Pons (tissue), 1 donor: ENCODE measurements at regions not wholly inside any gene's neighbourhood (a gene's known extent, or its start where the extent isn't known, plus 50 kb on each side); places are given as distances from the start of the nearest gene placed in this dataset.
A peak's percentile ranks its signal among the peaks of the same experiment; 100 is the strongest.
"Not testable (repeated sequence)": the region's sequence is repeated elsewhere in the genome, so short reads cannot be mapped to it uniquely, and the experiment has no call there.

ENCODE experiments used
- DNase-seq: peaks from one replicate; pipeline ENCODE4 v3.0.0-alpha.2; 2016; ENCODE audit warnings: low spot score

DNA sequence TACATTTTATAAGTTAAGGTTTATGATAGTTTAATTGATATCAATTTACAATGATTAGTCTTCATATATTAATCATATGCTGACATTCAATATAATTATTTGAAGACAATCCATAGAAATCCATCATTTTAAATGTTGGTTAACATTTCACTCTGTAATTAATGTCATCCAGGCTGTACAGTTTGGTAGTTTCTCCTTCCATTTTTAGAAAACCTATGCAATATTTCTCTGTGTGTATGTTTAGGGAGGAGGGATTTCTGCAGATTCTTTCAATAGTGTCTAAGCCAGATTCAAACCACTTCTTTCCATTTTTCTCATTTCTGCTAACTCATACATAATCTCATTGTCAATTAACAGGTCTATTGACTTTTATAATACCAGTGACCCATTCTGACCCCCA lies 1159.0 kb upstream of the ATXN8OS start:
- DNase-seq: no peak

DNA sequence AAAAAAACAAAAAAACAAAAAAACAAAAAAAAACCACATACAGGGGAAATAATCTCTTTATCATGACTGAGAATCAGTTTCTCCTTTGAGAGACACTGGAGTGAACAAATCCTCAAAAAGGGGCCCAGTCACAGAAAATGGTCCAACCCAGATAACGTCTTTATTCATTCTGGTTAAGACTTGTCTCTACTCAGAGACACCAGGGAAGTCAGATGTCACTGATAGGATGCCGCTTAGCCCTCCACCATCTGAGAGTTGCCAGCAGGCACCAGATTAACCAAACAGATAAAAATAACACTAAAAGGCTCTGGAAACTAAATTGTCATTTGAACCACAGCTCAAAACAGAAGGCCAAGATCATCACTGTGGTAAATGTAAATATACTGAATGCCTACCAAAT lies 1163.4 kb upstream of the ATXN8OS start:
- no peak for DNase-seq

DNA sequence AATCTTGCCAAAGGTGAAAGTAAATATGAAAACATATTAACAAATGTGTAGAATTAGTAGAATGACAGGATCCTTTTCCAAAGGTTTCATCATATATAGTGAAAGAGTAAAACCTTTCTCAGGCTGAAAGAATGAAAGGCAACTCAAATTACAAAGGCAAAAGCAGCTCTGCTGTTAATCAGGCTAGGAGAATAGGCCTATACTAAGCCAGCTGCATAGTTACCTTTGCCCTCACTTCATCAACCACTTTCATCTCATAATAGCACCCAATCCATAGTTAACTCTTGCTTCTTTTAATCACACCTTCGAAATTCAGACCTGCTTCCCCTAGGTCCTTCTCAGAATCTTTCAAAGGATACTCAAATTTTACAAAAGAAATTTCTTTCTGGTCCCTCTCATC lies 1167.6 kb upstream of the ATXN8OS start:
- DNase-seq: no peak

DNA sequence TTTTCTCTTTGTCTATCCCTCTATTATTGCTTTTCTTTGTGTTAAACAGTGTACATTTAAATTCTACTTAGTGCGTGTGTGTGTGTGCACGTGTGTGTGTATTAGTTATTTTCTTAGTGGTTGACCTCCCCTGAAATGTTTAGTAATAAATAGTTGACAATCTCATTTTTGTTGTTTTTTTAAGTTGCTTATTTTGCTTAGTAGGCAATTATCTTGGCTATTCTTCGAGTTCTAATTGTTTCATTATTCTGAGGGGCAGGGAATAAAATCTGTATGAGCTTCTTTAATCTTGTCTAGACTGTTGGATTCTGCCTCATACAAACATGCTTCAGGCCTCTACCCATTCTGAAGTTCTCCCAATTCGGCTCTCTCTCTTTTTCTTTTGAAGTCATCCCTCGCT lies 1169.0 kb upstream of the ATXN8OS start:
- DNase-seq: no peak

DNA sequence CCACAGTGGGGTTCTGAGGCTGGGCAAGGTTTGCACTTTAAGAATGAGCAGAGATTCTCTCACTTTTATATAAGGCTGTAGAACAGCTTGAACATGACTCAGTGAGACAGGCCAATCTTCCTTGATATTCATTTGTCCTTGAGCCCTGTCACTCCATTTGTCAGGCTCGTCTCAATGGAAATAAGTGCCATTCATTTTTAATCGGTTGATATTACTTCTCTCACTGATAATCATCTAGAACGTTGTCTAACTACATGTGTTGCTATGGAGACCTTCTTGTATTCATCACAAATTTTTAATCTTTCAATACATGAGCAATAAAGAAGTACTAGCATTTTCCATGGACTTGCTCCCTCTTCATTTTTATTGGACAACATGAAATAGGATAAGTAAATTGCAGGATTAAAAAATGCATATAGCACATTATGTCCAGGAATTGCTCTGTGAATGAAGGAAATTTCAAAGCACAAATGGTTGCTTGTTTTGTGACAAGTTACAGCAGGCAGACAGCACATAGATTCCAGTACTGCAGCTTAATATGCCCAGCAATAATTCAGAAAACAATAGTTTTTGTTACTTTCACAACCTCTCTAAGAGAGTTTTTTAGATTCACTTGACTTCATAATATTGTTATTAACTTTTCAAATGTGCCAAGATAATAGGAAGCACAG lies 1178.4 kb upstream of the ATXN8OS start:
- DNase-seq: peak; percentile 6

DNA sequence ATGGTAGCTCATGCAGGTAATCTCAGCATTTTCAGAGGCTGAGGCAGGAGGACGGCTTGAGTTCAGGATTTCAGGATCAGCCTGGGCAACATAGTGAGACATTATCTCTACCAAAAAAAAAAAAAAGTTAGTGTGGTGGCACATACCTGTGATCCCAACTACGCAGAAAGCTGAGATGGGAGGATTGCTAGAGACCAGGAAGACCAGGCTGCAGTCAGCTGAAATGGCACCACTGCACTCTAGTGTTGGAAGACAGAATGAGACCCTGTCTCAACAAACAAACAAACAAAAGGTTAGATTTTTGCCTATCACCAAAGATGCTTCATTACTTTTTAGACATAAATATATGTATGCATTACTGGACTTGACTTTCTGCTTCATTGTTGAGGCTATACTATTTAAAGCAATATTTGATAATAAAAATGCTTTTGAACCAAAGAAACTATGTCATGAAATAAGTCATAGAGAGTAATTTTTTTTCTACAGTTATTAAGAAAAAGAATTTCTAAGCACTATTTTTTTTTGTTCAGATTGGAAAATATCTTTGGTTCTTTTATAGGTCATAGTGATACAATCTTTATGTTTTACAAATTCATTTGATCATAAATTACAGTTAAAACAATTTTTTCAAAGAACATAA lies 1180.1 kb upstream of the ATXN8OS start:
- peak; percentile 51 for DNase-seq

DNA sequence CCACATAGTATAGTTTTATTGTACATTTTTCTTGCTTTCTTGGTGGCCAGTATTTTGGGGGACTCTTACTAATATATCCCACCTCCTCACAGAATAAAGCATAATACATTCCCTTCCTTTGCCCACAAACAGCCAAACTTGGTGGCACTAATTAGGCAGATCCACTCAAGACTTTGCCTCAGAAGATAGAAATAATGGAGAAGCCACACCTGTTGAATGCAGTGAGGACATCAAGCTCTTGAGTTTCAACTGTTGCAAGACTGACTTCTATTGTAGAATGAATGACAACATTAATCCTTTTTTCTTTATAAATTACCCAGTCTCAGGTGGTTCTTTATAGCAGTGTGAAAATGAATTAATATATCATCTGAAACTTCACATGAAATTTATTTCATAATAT lies 1183.6 kb upstream of the ATXN8OS start:
- DNase-seq: no peak

DNA sequence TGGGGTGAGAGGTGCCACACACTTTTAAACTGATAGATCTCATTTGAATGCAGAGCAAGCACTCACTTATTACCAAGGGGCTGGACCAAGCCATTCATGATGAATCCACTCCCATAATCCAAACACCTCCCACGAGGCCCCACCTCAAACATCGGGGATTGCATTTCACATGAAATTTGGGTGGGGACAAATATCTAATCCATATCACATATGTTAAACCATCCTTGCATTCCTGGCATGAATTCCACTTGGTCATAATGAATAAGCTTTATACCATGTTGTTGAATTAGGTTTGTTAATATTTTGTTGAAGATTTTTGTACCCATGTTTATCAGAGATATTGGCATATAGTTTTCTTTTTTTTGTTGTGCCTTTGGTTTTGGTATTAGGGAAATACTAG lies 1198.7 kb upstream of the ATXN8OS start:
- no peak for DNase-seq

DNA sequence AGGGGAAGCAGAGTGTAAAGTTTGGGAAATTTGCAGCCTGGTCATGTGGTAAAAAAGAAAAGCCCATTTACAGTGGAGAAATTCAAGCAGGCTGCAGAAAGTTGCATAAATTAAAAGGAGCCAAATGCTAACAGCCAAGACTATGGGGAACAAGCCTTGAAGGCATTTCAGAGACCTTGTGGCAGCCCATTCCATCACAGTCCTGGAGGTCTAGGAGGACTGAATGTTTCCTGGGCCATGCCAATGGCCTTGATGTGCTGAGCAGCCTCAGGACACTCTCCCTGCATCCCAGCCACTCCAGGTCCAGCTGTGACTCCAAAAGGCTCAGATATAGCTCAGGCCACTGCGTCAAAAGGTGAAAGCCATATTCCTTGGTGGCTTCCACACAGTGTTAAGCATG lies 1202.4 kb upstream of the ATXN8OS start:
- DNase-seq: no peak

DNA sequence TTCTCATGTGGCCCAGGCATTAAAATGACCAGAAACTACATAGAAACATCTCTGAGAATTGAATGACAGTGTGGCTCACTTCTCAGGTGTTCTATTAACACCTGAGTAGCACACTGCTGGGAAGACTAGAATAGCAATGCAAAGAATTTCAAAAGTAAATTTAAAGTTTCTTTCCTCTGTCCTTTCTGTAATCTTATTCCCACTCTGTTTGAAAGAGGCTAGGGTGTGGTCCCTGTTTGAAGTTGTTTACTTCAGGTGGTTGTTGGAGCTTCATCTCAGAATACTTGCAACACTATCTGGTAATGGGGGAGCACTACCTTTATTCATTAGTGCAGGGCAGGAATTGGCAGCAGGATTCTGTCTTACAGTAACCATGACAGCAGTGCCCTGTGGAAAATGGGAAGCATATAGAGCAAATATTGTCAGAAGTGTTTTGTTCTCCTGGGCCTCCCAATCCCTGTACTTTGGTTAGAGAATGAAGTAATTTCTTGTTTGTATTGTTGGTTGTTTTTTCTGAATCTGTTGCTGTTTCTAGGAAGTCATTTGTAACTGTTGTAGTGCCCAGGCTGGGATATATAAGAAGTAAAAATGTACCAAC lies 1210.2 kb upstream of the ATXN8OS start:
- DNase-seq: no peak

DNA sequence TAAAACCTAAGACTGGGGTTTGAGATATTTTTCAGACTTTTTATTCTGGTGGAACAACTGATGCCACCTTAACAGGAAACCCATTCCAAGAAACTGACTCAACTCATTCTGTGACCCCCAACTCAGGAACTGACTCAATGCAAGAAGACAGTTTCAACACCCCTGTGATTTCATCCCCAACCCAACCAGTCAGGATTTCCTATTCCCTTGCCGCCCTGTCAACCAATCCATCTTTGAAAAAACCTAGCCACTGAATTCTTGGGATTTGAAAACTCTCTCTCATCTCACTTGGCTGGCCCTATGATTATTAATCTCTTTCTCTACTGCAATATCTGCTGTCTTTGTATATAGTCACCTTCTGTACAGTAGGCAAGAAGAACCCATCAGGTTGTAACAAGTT lies 1211.9 kb upstream of the ATXN8OS start:
- no peak for DNase-seq

DNA sequence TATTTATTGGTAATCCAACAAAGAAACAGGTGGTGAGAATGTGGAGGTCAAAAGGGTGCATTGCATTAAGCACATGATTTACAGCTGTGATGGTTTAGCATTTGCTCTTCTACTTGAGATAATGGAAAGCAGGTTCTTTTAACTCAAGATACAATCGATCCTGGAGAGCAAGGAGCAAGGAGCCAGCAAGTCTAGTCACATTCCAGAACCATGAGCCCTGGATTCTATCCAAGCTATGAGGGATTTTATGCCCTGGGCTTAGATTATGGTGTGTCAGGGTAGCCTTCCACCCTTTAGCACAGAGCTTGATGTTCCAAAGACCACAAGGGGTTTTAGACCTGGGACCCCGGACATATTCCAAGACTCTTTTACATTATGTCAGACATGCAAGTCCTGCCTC lies 1213.9 kb upstream of the ATXN8OS start:
- DNase-seq: not testable (repeated sequence)

DNA sequence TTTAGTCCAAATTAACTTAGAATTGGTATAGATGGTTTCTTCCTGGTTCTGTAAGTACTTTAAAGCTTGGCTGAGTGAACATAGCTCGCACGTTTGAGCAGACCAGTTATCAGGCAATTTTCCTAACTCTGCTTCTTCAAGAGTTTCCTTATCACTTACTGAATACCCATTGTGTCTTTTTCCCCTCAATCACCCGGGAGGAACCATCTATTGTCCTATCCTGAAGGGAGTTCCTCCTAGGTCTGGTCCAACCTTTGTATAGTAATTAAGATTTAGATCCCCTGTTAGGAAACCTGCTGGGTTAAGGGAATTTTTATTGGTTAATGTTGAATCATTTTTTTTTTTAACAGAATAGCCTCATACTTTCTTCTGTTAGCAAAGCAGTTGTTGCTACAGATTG lies 1215.0 kb upstream of the ATXN8OS start:
- not testable (repeated sequence) for DNase-seq

DNA sequence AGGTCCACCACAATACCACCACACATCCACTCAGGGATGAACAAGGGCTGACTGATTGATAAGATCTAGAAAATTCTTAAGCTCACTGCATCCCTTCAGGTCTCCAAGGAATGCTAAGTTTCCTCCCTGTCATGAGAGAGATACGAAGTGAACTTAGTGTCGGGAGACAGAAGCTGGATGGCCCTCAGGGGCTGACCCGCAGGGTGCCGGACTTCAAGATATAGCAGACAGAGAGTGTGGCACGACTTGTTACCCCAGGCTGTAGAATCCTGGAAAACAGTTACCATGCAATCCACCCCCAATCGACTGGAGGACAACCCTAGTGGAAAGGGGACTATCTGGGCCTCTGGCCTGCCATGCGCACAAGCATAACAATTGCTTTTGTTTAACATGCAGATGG lies 1217.5 kb upstream of the ATXN8OS start:
- DNase-seq: not testable (repeated sequence)

DNA sequence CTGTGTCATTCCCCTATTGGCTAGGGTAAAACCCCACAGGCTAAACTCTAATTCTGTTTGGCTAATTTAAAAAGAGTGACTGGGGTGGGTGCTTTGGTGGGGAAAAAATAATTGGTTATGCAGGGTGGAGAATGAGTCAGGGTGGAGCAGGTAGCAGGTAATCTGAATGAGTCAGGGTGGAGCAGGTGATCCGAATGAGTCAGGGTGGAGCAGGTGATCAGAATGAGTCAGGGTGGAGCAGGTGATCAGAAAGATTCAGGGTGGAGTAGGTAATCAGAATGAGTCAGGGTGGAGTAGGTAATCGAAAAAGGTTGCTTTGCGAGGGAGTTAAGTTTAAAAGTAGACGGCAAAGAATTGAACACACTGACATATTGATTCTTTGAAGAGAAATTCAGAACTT lies 1218.8 kb upstream of the ATXN8OS start:
- no peak for DNase-seq

DNA sequence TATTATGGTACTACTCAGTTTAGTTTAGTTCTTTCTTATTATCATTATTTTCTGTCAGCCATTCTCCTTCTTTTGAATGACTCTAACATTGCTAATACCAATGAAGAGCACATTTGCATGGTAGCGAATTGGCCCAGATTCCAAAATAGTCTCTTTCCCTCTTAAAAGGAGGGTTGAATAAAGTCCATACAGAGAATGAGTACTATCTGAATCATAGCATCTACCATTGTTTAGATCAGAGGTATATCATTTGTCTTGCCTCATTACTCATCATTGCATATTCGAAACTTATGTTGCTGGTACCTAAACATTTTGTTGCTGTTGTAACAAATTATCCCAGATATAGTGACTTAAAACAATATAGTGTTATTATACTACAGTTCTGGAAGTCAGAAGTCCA lies 1235.3 kb upstream of the ATXN8OS start:
- no peak for DNase-seq

DNA sequence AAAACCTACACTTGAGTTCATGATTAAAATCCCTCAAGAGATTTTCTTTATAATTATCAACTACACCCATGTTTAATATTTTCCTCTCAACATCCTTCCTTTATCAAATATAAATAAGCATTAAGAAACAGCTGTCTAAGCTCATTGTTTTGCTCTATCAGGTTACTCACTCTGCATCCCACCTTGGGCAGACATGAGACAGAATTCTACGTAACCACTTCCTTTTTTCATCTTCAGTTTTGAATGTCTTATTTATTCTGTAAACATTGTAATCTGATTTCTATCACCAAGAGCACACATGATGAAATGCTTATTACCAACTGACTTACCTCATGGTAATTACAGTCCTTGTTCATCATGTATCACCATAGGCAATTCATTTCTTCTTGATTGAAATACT lies 1256.6 kb upstream of the ATXN8OS start:
- DNase-seq: no peak

DNA sequence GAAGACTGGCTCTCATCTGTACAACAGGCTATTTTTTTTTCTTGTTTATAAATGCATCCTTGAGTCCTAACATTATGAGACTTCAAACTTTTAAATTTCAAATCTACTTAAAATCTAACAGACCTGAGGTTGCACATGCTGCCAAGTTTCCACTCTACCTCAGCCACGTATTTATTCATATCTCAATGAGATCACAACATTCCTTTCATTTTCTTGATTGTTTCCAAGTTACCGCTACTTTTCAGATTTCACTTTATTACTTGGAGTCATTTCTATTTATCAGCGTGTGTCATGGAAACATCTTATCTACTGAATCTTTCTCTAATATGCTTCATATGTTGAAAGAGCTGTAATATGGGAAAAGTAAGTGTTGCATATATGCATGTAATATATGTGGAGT lies 1257.5 kb upstream of the ATXN8OS start:
- no peak for DNase-seq

DNA sequence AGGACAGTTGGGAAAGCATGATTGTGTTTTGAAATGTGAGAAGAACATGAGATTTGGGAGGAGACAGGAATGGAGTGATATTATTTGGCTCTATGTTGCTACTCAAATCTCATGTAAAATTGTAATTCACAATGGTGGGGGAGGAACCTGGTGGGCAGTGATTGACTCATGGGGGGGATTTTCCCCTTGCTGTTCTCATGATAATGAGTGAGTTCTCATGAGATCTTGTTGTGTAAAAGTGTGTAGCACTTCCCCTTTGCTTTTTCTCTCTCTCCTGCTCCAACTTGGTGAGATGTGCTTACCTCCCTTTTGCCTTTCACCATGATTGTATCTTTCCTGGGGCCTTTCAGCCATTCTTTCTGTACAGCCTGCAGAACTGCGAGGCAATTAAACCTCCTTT lies 1261.0 kb upstream of the ATXN8OS start:
- DNase-seq: no peak

DNA sequence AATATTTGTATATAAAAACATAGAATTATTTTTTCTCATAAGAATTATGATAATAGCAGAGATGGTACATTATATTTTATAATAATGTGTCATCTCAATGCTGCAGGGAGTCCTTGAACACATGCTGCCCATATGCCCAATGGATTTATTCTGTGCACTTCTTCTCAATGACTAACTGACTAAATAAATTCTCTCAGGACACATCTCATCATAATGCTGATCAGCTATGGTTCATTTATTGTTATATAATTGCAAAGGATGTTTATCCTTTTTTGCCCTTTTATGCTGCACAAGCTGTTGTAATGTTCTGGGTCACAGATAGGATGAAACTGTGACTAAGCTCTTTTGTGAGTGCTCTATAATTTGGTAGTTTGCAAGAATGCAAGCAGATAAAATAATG lies 1273.3 kb upstream of the ATXN8OS start:
- DNase-seq: peak; percentile 32

DNA sequence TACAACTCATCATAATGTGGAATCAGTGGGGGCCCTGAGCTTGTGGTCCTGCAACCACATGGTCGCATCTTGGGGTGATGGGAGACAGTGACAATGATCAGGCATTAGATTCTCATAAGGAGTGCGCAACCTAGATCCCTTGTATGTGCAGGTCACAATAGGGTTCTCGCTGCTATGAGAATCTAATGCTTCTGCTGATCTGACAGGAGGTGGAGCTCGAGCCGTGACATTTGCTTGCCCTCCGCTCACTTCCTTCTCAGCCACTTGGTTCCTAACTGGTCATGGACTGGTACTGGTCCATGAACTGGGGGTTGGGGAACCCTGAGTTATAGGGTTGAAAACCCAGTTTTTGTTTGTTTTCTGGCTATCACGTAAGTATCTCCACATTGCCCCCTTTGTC lies 1290.9 kb upstream of the ATXN8OS start:
- DNase-seq: no peak

DNA sequence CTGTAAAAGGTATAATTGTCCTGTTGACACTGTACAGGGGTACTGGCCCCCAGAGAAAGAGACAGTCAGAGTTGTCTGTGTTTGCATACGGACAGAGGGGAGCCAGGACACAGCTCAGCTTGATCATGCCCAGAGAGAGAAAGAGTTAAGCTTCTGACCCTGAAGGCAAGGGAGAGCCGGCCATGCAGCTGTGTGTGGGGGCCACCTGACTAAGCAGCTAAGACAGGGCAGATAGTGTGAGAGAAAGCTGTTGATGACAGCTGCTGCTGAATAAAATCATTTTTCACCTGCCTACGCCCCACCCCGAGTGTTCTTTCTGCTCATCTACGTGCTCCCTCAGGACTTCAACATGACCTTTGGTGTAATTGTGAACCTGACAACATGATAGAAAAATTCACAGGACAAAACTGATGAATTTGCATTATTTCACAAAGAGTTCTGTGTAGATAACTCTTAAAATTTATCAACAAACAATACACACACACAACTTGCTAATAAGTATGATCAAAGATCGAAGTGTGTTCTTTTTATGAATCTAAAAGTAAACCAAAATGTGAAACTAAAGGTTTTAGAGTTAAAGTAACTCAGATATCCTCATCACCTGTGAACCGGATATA lies 1294.3 kb upstream of the ATXN8OS start:
- DNase-seq: no peak

DNA sequence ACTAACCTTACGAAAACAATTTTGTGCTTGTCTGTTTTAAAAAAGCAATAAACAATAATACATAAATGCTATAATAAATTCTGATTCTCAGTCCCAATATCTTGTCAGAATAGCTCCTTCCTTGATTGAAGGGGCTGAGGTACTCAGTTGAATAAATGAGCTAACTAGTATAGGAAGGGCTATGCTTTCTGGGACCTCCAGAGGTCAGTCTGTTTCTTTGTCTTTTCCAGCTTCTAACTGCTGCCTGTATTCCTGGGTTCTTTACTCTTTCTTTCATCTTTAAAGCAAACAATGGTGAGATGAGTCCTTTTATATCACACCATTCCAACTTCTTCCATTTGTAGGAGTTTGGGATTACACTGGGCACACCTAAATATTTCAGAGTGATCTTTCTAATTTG lies 1297.0 kb upstream of the ATXN8OS start:
- DNase-seq: no peak
